ENCODE measurements at regions not wholly inside any gene's neighbourhood (a gene's known extent, or its start where the extent isn't known, plus 50 kb on each side); places are given as distances from the start of the nearest gene placed in this dataset.

DNA sequence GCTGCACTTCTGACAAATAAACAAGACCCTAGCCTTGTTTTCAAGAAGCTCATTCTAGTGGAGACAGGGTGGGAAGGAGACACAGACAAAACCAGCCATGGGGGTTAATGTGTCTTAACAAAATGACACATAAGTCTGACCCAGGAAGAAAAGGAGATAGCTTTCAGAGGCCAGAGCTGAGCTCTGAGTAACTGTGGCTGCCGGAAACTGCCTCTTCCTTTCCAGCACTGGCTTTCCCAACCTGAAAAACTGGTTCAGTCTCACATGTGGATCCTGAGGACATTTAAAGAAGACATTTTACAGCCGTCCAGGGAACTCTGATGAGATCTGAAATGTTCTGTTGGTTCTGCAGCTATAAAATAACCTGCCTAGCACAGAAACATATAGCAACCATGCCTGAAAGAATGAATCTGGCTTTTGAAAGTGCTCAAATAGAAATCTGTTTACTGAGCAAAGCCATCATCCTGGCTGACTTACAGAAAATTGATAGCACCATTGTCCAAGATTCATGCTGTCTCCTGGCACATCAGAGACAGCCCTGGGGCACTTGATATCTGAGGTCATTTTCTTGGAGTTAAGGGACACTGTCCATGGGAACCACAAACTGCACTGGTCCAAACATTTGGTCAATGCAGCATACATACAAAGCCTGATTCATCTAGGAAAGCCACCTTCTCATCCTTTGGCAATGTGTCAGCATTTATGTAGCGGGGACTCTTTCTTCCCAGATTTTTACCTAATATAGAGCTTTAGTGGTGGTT lies 83.2 kb upstream of the PAX1 start:
- Histone ChIP-seq H2AFZ (ENCODE audit: control insufficient read depth, low read depth, low read length) (no peak overlapping the region), H3K4me1 (ENCODE audit: control insufficient read depth, insufficient read depth, low read length) (no peaks in the 10 kb centered on the region), H3K9ac (ENCODE audit: control insufficient read depth, insufficient read depth, low read length) (no peak overlapping the region), H3K36me3 (ENCODE audit: control insufficient read depth in 2 of 2, insufficient read depth in 2 of 2, low read length in 1 of 2) (no peaks in the 10 kb centered on the region), H3K4me2 (ENCODE audit: control insufficient read depth, insufficient read depth) (no peak overlapping the region), H3K27ac (ENCODE audit: control insufficient read depth, insufficient read depth) (no peak overlapping the region), H3K27me3 (replicated peaks in 1 of 2; ENCODE audit: control insufficient read depth in 2 of 2, insufficient read depth in 2 of 2, low read length in 1 of 2) (no peaks in the 10 kb centered on the region), H3K79me2 (ENCODE audit: control insufficient read depth, insufficient read depth, low read length) (no peaks in the 10 kb centered on the region), H3K4me3 (no peak overlapping the region), H4K20me1 (ENCODE audit: control insufficient read depth, insufficient read depth) (no peaks in the 10 kb centered on the region), H3K9me3 (replicated peaks; ENCODE audit: control insufficient read depth, insufficient read depth, low read length) (no peaks in the 10 kb centered on the region)
- no peak for ATAC-seq
- ChIA-PET POLR2A (no interaction called here), SMC1A (ENCODE audit: uncharacterized antibody, unreplicated experiment) (no interaction called here), RAD21 (ENCODE audit: unreplicated experiment) (no interaction called here), CTCF (interaction anchor here (0.9 to 1.7 kb wide), 2 partner anchors 93 to 762 kb away, joined by 3 to 5 read pairs; no protein-coding TSS in a partner anchor)
- BruUV-seq (replicated peaks), result no TSS peak
- 48% methylated on average over 3 of the region's 3 CpGs for WGBS (ENCODE audit: insufficient coverage, insufficient replicate concordance, low lambda C conversion rate, missing lambda C conversion rate)
- DNase-seq (ENCODE audit: low read depth, low spot score), result no peak
- intact Hi-C loops (cut with micrococcal nuclease; ENCODE audit: unreplicated experiment), result no loop called here
- no peak for FAIRE-seq
- in situ Hi-C loops (cut with MboI), result no loop called here
- TF ChIP-seq MEF2B (IDR thresholded peaks at IDR 0.05; ENCODE audit: partially characterized antibody, poor library complexity, severe bottlenecking) (no peak), CREB1 (IDR thresholded peaks at IDR 0.05; ENCODE audit: low read depth) (no peak), MYC (IDR thresholded peaks at IDR 0.05; ENCODE audit: insufficient read depth, insufficient read length, insufficient replicate concordance, low read length, severe bottlenecking) (no peak), JUNB (IDR thresholded peaks at IDR 0.05) (no peak), STAT3 (IDR thresholded peaks at IDR 0.05; ENCODE audit: low read depth, low read length) (no peak), FOS (IDR thresholded peaks at IDR 0.05; ENCODE audit: borderline replicate concordance, extremely low read depth, insufficient read length) (no peak), CEBPB (IDR thresholded peaks at IDR 0.05; ENCODE audit: borderline replicate concordance in 1 of 2, low read depth in 2 of 2, low read length in 2 of 2) (no peak), NR2F1 (conservative IDR thresholded peaks at IDR 0.05) (no peak), IKZF1 (conservative IDR thresholded peaks at IDR 0.05) (no peak), SREBF2 (IDR thresholded peaks at IDR 0.05; ENCODE audit: low read length) (no peak), IKZF2 (IDR thresholded peaks at IDR 0.05) (no peak), POU2F2 (IDR thresholded peaks at IDR 0.05; ENCODE audit: borderline replicate concordance, low read depth, low read length) (no peak), NKRF (conservative IDR thresholded peaks at IDR 0.05) (no peak)
- TF ChIP-seq, protein P1, sequence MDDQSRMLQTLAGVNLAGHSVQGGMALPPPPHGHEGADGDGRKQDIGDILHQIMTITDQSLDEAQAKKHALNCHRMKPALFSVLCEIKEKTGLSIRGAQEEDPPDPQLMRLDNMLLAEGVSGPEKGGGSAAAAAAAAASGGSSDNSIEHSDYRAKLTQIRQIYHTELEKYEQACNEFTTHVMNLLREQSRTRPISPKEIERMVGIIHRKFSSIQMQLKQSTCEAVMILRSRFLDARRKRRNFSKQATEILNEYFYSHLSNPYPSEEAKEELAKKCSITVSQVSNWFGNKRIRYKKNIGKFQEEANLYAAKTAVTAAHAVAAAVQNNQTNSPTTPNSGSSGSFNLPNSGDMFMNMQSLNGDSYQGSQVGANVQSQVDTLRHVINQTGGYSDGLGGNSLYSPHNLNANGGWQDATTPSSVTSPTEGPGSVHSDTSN (IDR thresholded peaks at IDR 0.05; ENCODE audit: insufficient replicate concordance, low read depth, low read length), result no peak
- TF ChIP-seq, protein P2, sequence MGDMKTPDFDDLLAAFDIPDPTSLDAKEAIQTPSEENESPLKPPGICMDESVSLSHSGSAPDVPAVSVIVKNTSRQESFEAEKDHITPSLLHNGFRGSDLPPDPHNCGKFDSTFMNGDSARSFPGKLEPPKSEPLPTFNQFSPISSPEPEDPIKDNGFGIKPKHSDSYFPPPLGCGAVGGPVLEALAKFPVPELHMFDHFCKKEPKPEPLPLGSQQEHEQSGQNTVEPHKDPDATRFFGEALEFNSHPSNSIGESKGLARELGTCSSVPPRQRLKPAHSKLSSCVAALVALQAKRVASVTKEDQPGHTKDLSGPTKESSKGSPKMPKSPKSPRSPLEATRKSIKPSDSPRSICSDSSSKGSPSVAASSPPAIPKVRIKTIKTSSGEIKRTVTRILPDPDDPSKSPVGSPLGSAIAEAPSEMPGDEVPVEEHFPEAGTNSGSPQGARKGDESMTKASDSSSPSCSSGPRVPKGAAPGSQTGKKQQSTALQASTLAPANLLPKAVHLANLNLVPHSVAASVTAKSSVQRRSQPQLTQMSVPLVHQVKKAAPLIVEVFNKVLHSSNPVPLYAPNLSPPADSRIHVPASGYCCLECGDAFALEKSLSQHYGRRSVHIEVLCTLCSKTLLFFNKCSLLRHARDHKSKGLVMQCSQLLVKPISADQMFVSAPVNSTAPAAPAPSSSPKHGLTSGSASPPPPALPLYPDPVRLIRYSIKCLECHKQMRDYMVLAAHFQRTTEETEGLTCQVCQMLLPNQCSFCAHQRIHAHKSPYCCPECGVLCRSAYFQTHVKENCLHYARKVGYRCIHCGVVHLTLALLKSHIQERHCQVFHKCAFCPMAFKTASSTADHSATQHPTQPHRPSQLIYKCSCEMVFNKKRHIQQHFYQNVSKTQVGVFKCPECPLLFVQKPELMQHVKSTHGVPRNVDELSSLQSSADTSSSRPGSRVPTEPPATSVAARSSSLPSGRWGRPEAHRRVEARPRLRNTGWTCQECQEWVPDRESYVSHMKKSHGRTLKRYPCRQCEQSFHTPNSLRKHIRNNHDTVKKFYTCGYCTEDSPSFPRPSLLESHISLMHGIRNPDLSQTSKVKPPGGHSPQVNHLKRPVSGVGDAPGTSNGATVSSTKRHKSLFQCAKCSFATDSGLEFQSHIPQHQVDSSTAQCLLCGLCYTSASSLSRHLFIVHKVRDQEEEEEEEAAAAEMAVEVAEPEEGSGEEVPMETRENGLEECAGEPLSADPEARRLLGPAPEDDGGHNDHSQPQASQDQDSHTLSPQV (IDR thresholded peaks at IDR 0.05), result no peak

Measured in GM12878 (cell line).